ENCODE measurements at regions not wholly inside any gene's neighbourhood (a gene's known extent, or its start where the extent isn't known, plus 50 kb on each side); places are given as distances from the start of the nearest gene placed in this dataset.
"Not testable (repeated sequence)": the region's sequence is repeated elsewhere in the genome, so short reads cannot be mapped to it uniquely, and the experiment has no call there.

- no peak for DNase-seq (ENCODE audit: low read depth)
Observed at GRCh38 chr6:144395014-144395413, 109.9 kb downstream of the UTRN start.

- no peak for DNase-seq (ENCODE audit: low read depth)
Observed at GRCh38 chr6:144395826-144396225, 110.7 kb downstream of the UTRN start.

DNA sequence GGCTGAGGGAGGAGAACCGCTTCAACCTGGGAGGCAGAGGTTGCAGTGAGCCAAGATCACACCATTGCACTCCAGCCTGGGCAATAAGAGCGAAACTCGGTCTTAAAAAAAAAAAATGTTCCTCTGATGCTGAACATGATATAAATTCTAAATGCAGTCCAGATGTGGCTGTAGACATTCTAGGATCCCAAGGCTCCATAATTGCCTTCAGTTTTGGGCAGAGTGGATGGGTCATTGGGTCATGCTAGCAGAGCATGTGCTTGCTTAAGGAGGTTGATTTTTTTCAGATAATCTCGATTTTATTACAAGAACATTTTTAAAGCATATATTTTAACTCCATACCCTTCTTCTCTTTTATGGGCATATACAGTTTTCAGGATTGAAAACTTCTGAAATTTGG is 112.0 kb downstream of the UTRN start:
- DNase-seq (ENCODE audit: low read depth), result no peak

DNA sequence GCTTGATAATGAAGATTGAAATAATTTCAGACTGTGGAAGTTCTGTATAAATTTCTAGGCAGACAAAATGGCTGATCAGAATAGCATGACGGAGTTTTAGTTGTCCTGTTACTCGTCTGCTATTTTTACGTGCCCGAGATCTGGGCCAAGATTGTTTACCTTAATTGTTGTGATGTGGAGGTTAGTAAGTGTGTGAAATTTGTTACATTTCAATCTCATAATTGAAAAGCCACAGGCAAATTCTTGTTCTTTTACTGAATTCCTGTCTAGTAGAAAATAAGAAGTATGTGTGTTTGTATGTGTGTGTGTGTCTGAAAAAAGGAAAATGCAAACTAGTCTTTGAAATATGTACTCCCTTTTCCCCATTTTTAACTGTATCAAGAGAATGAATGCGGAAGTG is 115.2 kb downstream of the UTRN start:
- no peak for DNase-seq (ENCODE audit: low read depth)

DNA sequence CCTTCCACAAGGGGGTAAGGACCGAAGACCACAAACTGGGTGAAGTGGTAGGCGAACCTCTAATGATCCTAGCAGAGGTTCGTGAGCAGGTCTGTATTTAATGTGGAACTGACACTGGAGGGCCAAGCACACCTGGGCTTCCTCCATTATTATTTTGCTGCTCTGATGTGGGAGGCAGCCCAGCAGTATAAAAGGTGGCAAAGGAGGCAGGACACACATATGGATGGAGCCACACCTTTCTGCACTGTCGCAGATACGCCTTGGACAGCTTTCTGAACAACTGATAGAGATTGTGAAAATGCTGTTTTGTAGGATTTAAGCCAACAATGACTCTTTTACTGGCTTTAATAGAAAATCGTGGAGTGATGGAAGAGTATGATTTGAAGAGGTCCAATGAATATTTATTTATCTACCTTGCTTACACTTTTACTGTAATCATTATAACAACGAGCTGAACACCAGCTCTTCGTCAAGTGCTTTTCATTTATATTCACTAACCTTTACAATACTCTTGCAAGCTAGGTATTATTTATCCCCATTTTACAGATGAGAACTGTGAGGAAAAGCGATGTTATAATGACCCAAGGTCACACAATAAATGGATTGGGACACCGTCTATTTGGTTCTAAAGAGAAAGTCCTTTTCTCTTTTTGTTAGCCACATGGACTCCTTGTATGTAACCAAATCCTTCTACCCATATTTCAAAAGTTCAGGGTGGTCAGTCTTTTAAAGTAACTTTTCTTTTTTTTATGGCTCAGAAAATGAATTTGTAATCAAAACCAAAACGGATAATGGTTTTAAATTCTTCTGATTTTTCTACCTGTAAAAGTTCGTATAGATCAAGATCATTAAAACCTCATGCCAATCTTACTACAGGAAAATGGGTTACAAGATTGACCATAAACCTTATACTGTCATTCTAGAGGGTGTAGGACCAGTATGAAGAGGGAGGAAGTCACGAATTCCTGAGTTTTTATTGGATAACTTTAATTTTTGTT is 116.9 kb downstream of the UTRN start:
- no peak for DNase-seq (ENCODE audit: low read depth)

- DNase-seq (ENCODE audit: low read depth), result no peak
Observed at GRCh38 chr6:144402750-144403149, 117.6 kb downstream of the UTRN start.

GRCh38 chr6:144405163-144405562 is 120.0 kb downstream of the UTRN start:
- no peak for DNase-seq (ENCODE audit: low read depth)

GRCh38 chr6:144406796-144407195 is 121.7 kb downstream of the UTRN start:
- DNase-seq (ENCODE audit: low read depth), result no peak

- no peak for DNase-seq (ENCODE audit: low read depth)
Observed at GRCh38 chr6:144408161-144408560, 123.0 kb downstream of the UTRN start.

GRCh38 chr6:144410059-144410458 is 124.9 kb downstream of the UTRN start:
- DNase-seq (ENCODE audit: low read depth), result no peak

GRCh38 chr6:144410574-144410973 is 125.4 kb downstream of the UTRN start:
- DNase-seq (ENCODE audit: low read depth), result not testable (repeated sequence)

DNA sequence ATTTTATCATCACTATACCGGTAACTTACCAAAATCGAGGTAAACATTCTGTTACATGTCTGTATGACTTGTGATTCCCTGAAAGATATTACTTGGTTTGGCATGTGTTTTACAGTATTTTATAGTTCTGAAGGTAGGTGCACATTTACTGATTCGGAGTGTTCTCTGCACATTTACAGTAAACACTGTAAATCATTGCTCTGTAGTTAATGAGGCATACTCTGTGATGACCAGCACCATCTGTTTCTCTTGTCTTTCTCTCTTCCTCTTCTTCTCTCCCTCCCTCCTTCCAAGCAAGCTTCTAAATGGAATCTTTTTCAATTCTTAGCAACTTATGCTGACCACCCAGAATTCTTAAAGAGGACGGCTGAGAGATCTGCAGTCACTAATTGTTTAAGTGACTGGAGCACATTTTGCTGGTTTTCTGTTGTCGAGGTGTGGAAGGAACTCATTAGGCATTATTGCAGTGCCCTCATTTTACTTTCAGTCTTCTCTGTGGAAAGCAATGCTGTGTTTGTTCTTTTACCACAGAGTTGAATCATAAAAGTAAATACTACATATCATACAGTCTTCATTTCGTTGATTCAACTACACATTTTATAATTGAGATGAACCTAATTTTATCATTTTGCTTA is 126.5 kb downstream of the UTRN start:
- DNase-seq (ENCODE audit: low read depth), result no peak

- DNase-seq (ENCODE audit: low read depth), result no peak
Observed at GRCh38 chr6:144413418-144413817, 128.3 kb downstream of the UTRN start.

GRCh38 chr6:144415014-144415413 is 129.9 kb downstream of the UTRN start:
- DNase-seq (ENCODE audit: low read depth), result no peak

- DNase-seq (ENCODE audit: low read depth), result no peak
Observed at GRCh38 chr6:144415835-144416237, 130.7 kb downstream of the UTRN start.

- no peak for DNase-seq (ENCODE audit: low read depth)
Observed at GRCh38 chr6:144416244-144416643, 131.1 kb downstream of the UTRN start.

DNA sequence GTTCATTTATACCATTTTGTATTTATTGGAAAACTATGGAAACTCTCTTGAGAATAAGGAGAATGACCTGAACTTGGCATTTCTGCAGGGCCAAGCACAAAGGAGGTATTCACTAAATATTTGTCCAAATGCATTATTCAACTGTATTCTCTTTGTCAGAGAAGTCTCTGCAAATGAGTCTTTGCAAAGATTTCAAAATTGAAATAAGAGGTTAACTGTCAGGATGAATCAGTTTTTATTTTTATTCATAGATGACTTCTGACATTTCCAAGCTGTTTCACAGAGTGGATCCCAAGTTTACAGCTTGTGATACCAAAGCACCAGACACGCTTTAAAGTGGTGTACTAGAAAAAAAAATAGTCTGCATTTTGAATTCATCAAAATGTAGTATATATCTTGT is 131.6 kb downstream of the UTRN start:
- DNase-seq (ENCODE audit: low read depth), result no peak

- no peak for DNase-seq (ENCODE audit: low read depth)
Observed at GRCh38 chr6:144417681-144418080, 132.5 kb downstream of the UTRN start.

DNA sequence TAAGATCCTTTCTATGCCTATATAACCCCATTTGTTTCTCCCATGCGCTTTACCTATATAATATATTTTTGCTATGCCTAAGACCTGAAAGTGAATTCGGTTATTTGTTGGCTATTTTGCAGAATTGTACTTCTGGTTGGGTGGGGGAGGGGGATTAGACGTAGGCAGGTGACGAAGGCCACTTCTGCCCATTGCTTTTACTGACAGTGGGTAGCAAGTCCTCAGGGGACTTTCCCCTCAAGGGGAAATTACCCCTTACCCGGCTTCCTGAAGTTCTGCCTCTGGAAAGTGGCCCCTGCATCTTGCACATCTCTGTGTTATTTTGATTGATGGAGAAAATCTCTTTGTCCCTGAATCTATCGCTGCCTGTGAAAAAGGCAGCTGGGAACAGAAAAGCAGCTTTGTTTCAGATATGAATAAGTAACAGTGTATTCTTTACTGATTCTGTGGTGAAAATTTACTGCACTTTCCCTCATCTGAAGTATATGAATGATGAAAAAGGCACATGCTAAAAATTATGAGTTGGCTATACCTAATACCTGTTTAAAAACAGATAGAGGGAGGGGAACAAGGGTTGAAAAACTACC is 133.9 kb downstream of the UTRN start:
- DNase-seq (ENCODE audit: low read depth), result no peak

- DNase-seq (ENCODE audit: low read depth), result no peak
Observed at GRCh38 chr6:144423167-144423566, 138.0 kb downstream of the UTRN start.

GRCh38 chr6:144429753-144430152 is 144.6 kb downstream of the UTRN start:
- no peak for DNase-seq (ENCODE audit: low read depth)

GRCh38 chr6:144433446-144433845 is 148.3 kb downstream of the UTRN start:
- not testable (repeated sequence) for DNase-seq (ENCODE audit: low read depth)

All from T follicular helper cell (primary cell).